ENCODE measurements at regions not wholly inside any gene's neighbourhood (a gene's known extent, or its start where the extent isn't known, plus 50 kb on each side); places are given as distances from the start of the nearest gene placed in this dataset.
"Not testable (repeated sequence)": the region's sequence is repeated elsewhere in the genome, so short reads cannot be mapped to it uniquely, and the experiment has no call there.

DNA sequence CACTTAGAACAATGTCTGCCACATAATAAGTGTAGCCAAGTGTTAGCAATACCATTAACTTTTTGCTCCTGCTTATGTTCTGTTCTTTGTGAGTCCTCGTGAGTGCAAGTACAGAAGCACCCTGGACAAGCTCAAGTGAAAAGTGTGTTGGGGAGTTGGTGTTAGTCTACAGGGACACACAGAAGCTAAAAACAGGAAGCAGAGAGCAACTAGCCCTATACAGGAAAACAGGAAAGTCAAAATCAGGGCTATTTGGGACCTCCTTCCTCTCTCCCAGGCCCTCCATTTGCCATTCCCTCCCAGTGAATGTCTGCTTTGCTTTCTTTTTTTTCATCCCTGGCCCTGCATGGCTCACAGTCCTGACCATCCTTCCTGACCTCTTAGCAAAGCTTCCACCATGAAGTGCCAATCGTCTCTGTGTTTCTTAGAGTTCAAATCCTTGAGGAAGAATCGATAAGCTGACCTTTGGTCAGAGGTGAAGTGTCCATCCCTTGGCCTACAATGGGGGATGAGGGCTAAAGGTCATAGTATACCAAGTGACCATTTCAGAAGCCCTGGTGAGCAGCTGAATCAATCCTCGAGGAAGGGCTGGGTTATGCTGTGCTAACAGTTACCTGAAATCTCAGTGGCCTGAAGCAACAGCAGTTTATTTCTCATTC is 328.2 kb downstream of the SHQ1 start:
- Mint-ChIP-seq H3K27ac (peak overlapping the region; percentile 60), H3K4me1 (ENCODE audit: low read depth) (peaks cover 61% of the 10 kb centered on the region), H3K9me3 (peaks cover 3 to 5% of the 10 kb centered on the region in 2 donors), H3K27me3 (ENCODE audit: low read depth) (no peaks in the 10 kb centered on the region), H3K36me3 (ENCODE audit: insufficient read depth in 2 of 2) (peaks cover 3% of the 10 kb centered on the region in 2 donors), H3K4me3 (peak overlapping the region; percentile 47 to 80)
- ATAC-seq (replicated peaks in 1 of 2) (no peak), DNase-seq (no peak)

DNA sequence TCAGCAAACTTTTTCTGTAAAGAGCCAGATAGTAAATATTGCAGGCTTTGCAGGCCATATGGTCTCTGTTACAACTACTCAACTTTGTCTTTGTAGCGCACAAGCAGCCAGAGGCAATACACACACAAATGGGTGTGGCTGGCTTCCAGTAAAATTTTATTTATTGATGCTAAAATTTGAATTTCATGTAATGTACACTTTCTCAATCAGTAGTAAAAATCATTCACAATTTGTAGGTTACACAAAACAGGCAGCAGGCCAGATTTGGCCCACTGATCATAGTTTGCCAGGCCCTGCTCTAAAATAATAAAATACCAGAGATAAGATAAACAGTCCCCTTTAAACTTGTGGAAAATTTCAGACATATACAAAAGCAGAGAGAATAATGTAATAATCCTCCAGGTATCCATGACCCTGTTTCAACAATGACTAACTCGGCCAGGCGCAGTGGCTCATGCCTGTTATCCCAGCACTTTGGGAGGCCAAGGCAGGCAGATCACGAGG is 330.3 kb downstream of the SHQ1 start:
- H3K9me3 Mint-ChIP-seq: peaks cover 3 to 5% of the 10 kb centered on the region in 2 donors
- peaks cover 3% of the 10 kb centered on the region in 2 donors for H3K36me3 Mint-ChIP-seq (ENCODE audit: insufficient read depth in 2 of 2)
- no peak overlapping the region for H3K27ac Mint-ChIP-seq
- H3K4me3 Mint-ChIP-seq: no peak overlapping the region
- no peaks in the 10 kb centered on the region for H3K27me3 Mint-ChIP-seq (ENCODE audit: low read depth)
- no peak for ATAC-seq (replicated peaks in 1 of 2)
- no peak for DNase-seq
- peaks cover 48% of the 10 kb centered on the region for H3K4me1 Mint-ChIP-seq (ENCODE audit: low read depth)

DNA sequence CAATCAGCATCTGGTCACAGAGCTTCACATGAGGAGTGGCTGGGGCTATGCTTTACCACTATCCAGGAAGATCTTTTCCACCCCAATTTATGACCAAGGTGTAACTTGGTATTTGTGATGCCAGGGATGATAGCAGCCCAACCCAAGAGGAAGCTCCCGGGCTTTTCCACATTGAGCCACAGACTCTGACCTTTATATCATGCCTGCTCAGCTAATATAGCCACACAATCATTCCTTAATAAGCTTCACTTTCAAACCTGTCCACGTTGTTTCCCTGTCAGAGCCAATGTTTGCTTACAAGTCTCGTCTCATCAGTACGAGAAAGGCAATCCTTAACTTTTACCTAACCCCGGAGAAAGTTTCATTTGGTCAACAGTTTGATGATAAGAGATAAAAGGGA is 330.9 kb downstream of the SHQ1 start:
- no peak overlapping the region for H3K4me3 Mint-ChIP-seq
- H3K9me3 Mint-ChIP-seq: peaks cover 0 to 3% of the 10 kb centered on the region in 2 donors
- H3K4me1 Mint-ChIP-seq (ENCODE audit: low read depth): peaks cover 42% of the 10 kb centered on the region
- H3K36me3 Mint-ChIP-seq (ENCODE audit: insufficient read depth in 2 of 2): peaks cover 0 to 3% of the 10 kb centered on the region in 2 donors
- no peak overlapping the region for H3K27ac Mint-ChIP-seq
- H3K27me3 Mint-ChIP-seq (ENCODE audit: low read depth): no peaks in the 10 kb centered on the region
- no peak for ATAC-seq (replicated peaks in 1 of 2)
- DNase-seq: no peak

- DNase-seq (no peak), ATAC-seq (replicated peaks in 1 of 2) (no peak)
- H3K36me3 Mint-ChIP-seq (ENCODE audit: insufficient read depth in 2 of 2): peaks cover 0 to 3% of the 10 kb centered on the region in 2 donors
- no peak overlapping the region for H3K4me3 Mint-ChIP-seq
- no peaks in the 10 kb centered on the region for H3K27me3 Mint-ChIP-seq (ENCODE audit: low read depth)
- H3K27ac Mint-ChIP-seq: peak overlapping the region; percentile 57
- peaks cover 0 to 3% of the 10 kb centered on the region in 2 donors for H3K9me3 Mint-ChIP-seq
- peaks cover 32% of the 10 kb centered on the region for H3K4me1 Mint-ChIP-seq (ENCODE audit: low read depth)
These were observed 331.9 kb downstream of the SHQ1 start for GRCh38 chr3:72516361-72516760.

- Mint-ChIP-seq H3K36me3 (ENCODE audit: insufficient read depth in 2 of 2) (peaks cover 0 to 2% of the 10 kb centered on the region in 2 donors), H3K4me1 (ENCODE audit: low read depth) (peaks cover 28% of the 10 kb centered on the region), H3K27me3 (ENCODE audit: low read depth) (no peaks in the 10 kb centered on the region), H3K9me3 (peaks cover 0 to 3% of the 10 kb centered on the region in 2 donors), H3K27ac (no peak overlapping the region), H3K4me3 (no peak overlapping the region)
- ATAC-seq (replicated peaks in 1 of 2) (no peak), DNase-seq (no peak)
These were observed 332.3 kb downstream of the SHQ1 start for GRCh38 chr3:72515941-72516340.

DNA sequence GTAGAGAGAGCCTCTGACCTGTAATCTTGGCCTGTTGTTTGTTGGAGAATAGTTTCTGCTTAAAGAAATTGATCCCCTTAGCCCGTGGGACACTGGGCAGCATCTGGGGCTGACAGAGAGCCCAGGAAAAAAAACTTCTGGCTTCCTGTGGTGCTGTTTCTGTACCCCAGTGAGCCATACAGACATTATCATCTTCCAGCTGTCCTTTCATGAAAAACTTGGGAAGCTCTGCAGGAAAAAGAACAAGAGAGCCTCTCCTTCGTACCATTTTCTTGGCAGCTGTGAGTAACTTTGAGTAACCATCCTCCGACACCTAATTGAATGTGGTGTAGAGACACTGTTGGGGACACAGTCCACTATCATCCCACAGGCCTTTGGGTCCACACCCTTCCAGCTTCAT is 333.0 kb downstream of the SHQ1 start:
- ATAC-seq (replicated peaks in 1 of 2) (no peak), DNase-seq (no peak)
- Mint-ChIP-seq H3K27me3 (ENCODE audit: low read depth) (no peaks in the 10 kb centered on the region), H3K36me3 (ENCODE audit: insufficient read depth in 2 of 2) (no peaks in the 10 kb centered on the region), H3K9me3 (peaks cover 0 to 3% of the 10 kb centered on the region in 2 donors), H3K27ac (no peak overlapping the region), H3K4me3 (no peak overlapping the region), H3K4me1 (ENCODE audit: low read depth) (peaks cover 21% of the 10 kb centered on the region)

- DNase-seq (no peak), ATAC-seq (replicated peaks in 1 of 2) (no peak)
- peaks cover 5% of the 10 kb centered on the region for H3K27me3 Mint-ChIP-seq (ENCODE audit: low read depth)
- peaks cover 14% of the 10 kb centered on the region for H3K4me1 Mint-ChIP-seq (ENCODE audit: low read depth)
- no peaks in the 10 kb centered on the region for H3K36me3 Mint-ChIP-seq (ENCODE audit: insufficient read depth in 2 of 2)
- no peak overlapping the region for H3K4me3 Mint-ChIP-seq
- no peaks in the 10 kb centered on the region for H3K9me3 Mint-ChIP-seq
- H3K27ac Mint-ChIP-seq: no peak overlapping the region
These were observed 338.0 kb downstream of the SHQ1 start for GRCh38 chr3:72510247-72510646.

GRCh38 chr3:72505539-72506405 is 342.5 kb downstream of the SHQ1 start:
- Mint-ChIP-seq H3K27me3 (ENCODE audit: low read depth) (peaks cover 5% of the 10 kb centered on the region), H3K9me3 (peaks cover 0 to 5% of the 10 kb centered on the region in 2 donors), H3K36me3 (ENCODE audit: insufficient read depth in 2 of 2) (peaks cover 0 to 2% of the 10 kb centered on the region in 2 donors), H3K4me3 (peak overlapping the region in 1 of 2 donors; percentile 9), H3K27ac (peak overlapping the region; percentile 68), H3K4me1 (ENCODE audit: low read depth) (peaks cover 29% of the 10 kb centered on the region)
- DNase-seq (no peak), ATAC-seq (replicated peaks in 1 of 2) (peak; percentile 68 to 87)

- peaks cover 43% of the 10 kb centered on the region for H3K4me1 Mint-ChIP-seq (ENCODE audit: low read depth)
- peaks cover 7 to 14% of the 10 kb centered on the region in 2 donors for H3K36me3 Mint-ChIP-seq (ENCODE audit: insufficient read depth in 2 of 2)
- not testable (repeated sequence) for H3K27me3 Mint-ChIP-seq (ENCODE audit: low read depth); H3K9me3 Mint-ChIP-seq; DNase-seq; H3K4me3 Mint-ChIP-seq; H3K27ac Mint-ChIP-seq
- ATAC-seq (replicated peaks in 1 of 2): peak in 1 of 2 donors; percentile 69
These were observed 350.7 kb downstream of the SHQ1 start for GRCh38 chr3:72497501-72497900.

- Mint-ChIP-seq H3K27ac (no peak overlapping the region), H3K36me3 (ENCODE audit: insufficient read depth in 2 of 2) (peaks cover 6 to 14% of the 10 kb centered on the region in 2 donors), H3K4me3 (no peak overlapping the region), H3K4me1 (ENCODE audit: low read depth) (peaks cover 37% of the 10 kb centered on the region), H3K9me3 (peaks cover 2 to 4% of the 10 kb centered on the region in 2 donors), H3K27me3 (ENCODE audit: low read depth) (no peaks in the 10 kb centered on the region)
- DNase-seq (no peak), ATAC-seq (replicated peaks in 1 of 2) (no peak)
These were observed 352.1 kb downstream of the SHQ1 start for GRCh38 chr3:72496051-72496670.

DNA sequence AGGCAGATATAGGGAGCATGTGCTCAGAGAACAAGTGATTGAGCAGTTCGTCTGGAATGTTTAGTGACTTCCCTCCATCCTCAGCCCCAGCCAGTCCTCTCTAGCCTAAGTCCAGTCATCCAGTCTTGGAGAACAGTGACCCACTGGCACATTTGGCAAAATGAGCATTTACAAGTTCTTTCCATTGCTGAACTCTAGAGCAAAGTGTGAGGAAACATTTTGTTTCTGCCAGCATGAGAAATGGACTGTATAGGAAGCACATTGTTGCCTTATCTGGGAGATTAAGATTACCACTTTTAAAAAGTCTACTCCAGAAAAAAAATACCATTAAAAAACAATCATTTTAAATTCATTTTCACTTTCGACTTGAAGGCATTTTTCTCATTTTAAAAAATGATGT is 353.6 kb downstream of the SHQ1 start:
- no peak overlapping the region for H3K4me3 Mint-ChIP-seq
- peaks cover 2 to 4% of the 10 kb centered on the region in 2 donors for H3K9me3 Mint-ChIP-seq
- peaks cover 6 to 14% of the 10 kb centered on the region in 2 donors for H3K36me3 Mint-ChIP-seq (ENCODE audit: insufficient read depth in 2 of 2)
- H3K27ac Mint-ChIP-seq: no peak overlapping the region
- no peaks in the 10 kb centered on the region for H3K27me3 Mint-ChIP-seq (ENCODE audit: low read depth)
- DNase-seq: no peak
- H3K4me1 Mint-ChIP-seq (ENCODE audit: low read depth): peaks cover 38% of the 10 kb centered on the region
- ATAC-seq (replicated peaks in 1 of 2): no peak

DNA sequence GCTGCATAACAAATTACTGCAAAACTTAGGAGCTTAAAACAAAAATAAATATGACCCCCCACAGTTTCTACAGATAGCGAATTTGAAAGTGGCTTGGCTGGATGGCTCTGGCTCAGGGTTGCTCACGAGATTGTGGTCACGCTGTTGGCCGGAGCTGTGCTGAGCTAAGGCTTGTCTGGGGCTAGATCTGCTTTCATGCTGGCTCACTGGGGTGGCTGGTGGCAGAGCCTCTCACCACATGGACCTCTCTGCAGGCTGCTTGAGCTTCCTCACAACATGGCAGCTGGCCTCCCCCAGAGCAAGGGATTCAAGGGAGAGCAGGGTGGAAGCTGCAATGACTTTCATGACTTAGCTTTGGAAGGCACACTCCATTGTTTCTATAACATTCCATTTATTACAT is 354.1 kb downstream of the SHQ1 start:
- Mint-ChIP-seq H3K4me3 (no peak overlapping the region), H3K4me1 (ENCODE audit: low read depth) (peaks cover 33% of the 10 kb centered on the region), H3K9me3 (peaks cover 2 to 4% of the 10 kb centered on the region in 2 donors), H3K27me3 (ENCODE audit: low read depth) (no peaks in the 10 kb centered on the region), H3K27ac (no peak overlapping the region), H3K36me3 (ENCODE audit: insufficient read depth in 2 of 2) (peaks cover 6 to 14% of the 10 kb centered on the region in 2 donors)
- DNase-seq (no peak), ATAC-seq (replicated peaks in 1 of 2) (no peak)

- Mint-ChIP-seq H3K36me3 (ENCODE audit: insufficient read depth in 2 of 2) (peaks cover 6 to 7% of the 10 kb centered on the region in 2 donors), H3K4me3 (no peak overlapping the region), H3K27ac (no peak overlapping the region), H3K27me3 (ENCODE audit: low read depth) (no peaks in the 10 kb centered on the region), H3K9me3 (peaks cover 2 to 4% of the 10 kb centered on the region in 2 donors), H3K4me1 (ENCODE audit: low read depth) (peaks cover 44% of the 10 kb centered on the region)
- DNase-seq: no peak
- ATAC-seq (replicated peaks in 1 of 2): no peak
These were observed 356.0 kb downstream of the SHQ1 start for GRCh38 chr3:72492240-72492639.
